Posterior cingulate gyrus (tissue), 11 donors: ENCODE measurements at regions not wholly inside any gene's neighbourhood (a gene's known extent, or its start where the extent isn't known, plus 50 kb on each side); places are given as distances from the start of the nearest gene placed in this dataset.
"Not testable (repeated sequence)": the region's sequence is repeated elsewhere in the genome, so short reads cannot be mapped to it uniquely, and the experiment has no call there.

Experiments used
- DNase-seq, 10 donors: peaks; one replicate each; pipeline versions ENCODE4 v3.0.0 to v3.0.0-alpha.2; 2020 to 2021; ENCODE audit warnings: mixed read lengths in 3 of 10
- intact Hi-C: fragments of 100-400 bp; cut with DNase I; formaldehyde crosslinking; loops from one replicate; pipeline ENCODE4 v1.15.1; 2023

DNA sequence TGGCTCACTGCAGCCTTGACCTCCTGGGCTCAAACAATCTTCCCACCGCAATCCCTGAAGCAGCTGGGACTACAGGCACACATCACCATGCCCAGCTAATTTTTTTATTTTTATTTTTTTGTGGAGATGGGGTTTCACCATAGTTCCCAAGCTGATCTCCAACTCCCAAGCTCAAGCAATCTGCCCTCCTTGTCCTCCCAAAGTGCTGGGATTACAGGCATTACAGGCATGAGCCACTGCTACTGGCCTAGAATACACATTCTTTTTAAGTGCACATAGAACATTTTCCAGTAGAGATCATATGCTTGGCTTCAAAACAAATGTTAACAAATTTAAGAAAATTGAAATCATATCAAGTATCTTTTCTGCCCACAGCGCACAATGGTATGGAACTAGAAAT is 176.8 kb upstream of the MARCKS start:
- DNase-seq, result no peak
- intact Hi-C loops, result no loop called here

DNA sequence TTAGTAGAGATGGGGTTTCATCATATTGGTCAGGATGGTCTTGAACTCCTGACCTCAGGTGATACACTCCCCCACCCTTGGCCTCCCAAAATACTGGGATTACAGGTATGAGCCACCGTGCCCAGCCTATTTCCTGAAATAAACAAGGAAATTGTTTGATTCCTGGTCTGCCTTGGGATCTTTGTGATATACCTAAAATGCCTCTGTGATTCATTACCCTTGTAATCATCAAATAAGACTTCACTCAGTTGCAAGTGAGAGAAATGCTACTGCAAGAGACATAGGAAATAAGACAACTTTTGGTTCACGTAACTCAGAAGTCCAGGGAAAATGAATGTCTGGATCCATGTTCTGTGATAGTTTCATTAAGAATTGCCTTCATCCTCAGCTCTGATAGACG is 173.2 kb upstream of the MARCKS start:
- intact Hi-C loops, result no loop called here
- DNase-seq, result no peak

DNA sequence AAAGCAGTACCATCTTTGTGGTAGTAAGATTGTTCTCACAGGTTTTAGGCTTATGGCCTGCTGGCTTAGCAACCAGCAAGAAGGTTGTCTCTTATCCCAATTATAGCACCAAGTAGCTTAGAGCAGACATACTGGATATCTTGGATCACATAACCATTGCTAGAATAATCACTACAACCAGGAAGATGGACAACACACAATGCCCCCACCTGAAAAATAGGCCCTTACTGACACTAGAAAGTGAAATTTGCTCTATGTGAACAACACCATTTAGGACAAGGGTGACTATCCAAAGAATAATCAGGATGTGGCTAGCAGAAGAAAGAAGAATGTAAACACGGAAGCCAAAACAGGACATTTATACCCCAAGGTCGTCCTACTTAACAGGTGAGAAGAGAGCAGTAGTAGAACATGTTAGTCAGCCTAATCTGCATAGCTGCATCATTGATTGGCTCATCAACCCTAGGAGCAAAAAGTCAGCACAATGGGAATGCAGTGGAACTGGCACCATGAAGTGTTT is 172.7 kb upstream of the MARCKS start:
- no peak for DNase-seq
- intact Hi-C loops, result no loop called here

DNA sequence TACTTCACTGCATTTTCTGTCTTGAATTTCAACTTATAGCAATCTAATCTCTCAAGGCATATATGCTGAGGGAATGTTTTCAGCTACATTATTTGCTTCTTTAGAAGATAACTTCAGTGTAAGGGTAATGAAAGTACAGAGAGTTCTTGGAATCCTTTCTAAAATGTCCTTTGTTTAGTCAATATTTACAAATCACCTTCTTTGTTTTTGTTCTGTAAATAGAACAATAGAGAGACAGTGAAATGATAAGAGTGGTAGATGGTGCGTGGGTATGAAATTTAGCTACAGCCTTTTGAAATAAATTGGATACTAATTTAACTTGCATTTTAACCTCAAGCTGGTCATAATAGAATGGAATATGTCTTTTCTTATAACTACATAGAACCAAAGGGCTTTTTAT is 171.1 kb upstream of the MARCKS start:
- no peak for DNase-seq
- intact Hi-C loops, result no loop called here

DNA sequence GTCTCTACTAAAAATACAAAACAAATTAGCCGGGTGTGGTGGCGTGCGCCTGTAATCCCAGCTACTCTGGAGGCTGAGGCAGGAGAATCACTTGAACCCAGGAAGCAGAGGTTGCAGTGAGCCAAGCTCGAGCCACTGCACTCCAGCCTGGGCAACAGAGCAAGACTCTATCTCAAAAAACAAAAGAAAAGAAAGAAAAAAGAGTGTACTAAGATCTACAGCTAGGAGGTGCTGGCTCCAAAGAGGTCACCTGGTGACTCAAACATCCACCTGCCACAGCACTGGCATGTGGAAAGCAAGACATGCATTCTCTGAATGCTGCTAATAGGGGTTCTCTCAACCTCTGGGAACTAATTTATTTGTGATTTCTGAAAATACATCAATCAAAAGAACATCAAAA is 167.5 kb upstream of the MARCKS start:
- DNase-seq, intact Hi-C loops: not testable (repeated sequence)

DNA sequence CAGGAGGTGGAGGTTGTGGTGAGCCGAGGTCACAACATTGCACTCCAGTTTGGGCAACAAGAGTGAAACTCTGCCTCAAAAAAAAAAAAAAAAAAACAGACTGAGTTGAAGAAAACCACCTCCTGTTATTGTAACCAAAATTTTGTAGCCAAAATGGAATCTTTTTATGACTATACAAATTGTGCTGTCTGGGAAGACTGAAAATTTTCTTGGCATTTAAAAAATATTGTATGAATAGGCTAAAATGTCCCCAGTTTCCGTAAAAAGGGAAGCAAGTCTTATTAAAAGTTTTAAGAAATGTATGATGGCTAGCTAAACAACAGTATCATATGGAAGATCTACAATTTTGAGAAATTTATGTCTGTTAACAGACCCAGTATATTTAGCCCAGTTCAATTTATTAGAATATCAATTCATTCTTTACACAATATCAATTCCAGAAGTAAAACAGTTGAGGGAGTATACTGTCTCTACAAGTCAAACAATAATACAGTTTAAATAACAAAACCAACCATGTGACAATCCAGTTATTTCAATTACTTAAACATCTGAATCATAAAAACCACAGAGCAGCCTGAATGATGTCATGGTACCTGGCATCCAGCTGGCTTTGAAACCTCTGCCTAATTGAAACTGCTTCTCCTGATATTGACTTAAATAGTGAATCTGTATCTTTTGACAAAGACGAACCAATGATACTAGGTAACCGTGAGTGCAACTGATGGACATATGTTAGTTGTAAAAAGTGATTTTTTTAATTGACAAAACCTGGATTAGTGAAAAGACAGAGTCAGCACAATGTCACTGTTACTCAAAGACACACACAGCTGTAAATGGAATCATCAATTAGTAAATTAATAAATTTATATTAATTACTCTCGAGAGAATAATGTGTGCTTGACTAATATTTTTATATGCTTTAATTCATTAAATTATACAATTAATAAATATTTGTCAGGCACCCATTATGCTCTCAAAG is 166.6 kb upstream of the MARCKS start:
- intact Hi-C loops, result no loop called here
- DNase-seq, result no peak

DNA sequence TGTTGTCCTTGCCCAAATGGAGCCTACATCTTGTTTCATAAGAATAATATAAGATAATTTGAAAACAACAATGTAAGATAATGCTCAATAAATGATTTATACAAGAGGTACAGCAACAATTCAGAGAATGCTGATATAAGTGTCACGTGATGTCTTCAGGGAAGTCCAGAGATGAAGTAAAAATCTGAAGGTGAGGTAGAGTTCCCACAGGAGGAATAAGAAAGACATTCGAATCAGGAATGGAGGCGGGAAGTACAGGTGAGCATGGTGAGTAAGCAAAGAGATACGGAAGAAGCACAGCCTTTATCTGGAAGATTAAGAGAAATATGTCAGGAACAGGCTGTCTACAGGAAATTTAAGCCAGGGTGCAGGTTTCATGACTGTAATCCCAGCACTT is 165.9 kb upstream of the MARCKS start:
- no peak for DNase-seq
- intact Hi-C loops, result no loop called here

DNA sequence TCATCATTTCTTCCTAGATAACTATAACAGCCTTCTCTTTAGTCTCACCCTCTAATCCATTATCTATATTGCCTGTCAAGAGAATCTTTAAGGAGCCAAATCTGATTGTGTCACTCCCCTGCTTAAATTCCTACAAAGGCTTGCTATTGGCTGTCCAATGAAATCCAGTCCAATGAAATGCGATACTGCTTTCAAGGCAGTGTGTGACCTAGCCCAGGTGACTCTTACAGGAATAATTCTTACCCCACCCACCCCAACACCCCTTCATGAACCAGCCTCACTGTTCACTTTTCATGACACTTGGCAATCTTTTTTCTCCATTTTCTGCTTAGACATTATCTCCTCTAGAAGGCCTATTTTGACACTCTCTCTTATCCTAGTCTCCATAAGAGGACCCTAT is 163.3 kb upstream of the MARCKS start:
- no peak for DNase-seq
- intact Hi-C loops, result no loop called here

DNA sequence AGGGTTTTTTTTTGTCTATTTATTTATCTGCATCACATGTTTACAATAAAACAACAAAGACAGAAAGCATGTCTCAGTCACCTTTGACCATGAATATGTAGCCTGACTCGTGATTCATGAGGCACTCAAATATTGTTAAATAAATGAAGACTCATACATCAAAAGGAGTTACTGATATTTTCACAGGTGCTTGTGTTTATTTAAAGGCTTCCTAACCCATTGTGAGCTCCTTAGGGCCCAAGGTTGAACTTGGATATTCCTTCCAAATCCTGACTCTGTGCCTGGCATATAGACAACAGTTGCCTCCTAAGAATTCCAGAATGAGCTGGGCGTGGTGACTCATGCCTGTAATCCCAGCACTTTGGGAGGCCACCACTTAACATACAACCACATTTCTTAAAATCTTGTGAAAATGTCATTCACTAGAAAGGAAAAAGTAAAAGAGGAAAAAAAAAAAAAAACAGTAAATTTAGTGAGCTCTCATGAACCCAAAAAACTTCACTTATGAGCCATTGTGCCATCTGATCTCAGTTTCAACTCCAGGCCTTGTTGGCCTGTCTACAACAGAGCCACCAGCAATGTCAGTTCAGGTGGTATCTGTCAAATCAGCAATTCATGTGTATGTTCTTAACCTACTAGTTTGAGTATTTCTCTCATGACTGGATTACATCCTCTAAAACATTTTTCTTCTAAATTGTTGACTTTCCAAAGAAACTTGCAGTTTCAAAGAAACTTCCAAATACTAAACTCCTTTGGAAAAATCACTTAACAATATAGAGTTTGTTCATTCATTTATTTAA is 162.7 kb upstream of the MARCKS start:
- intact Hi-C loops, result no loop called here
- DNase-seq, result no peak

DNA sequence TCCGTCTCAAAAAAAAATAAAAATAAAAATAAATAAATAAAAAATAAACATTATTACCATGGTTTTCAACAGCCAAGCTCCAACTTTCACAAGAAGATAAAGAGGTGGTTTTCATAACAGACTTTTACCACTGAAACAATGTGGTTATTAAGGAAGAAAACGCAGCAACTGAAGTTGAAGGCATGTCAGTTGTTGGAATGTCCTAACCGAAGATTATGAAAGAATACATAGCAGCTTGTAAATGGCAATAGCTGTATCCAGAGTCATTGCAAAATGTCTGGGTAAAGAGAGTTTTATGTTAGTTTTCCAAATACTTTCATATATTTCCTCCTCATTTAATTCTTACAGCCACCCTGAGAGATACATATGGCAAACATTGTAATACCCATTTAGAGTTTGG is 161.6 kb upstream of the MARCKS start:
- DNase-seq, result no peak
- intact Hi-C loops, result no loop called here

DNA sequence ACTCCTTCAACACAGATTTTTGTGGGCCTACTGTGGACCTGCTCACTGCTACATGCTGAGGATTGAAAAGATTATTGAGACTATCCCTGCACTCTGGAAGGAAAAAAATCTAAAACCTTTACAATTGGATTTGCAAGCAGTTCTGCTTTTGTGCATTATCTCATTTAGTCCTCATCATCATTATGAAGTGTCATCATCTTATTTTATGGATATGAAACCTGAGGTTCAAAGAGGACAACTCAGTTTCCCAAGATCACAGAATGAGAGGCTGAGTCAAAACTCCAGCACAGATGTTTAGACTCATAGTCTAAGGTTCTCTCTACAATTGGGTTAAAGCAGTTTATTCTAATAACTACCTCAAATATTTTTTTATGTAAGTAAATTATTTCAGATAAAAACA is 160.2 kb upstream of the MARCKS start:
- no peak for DNase-seq
- intact Hi-C loops, result no loop called here

DNA sequence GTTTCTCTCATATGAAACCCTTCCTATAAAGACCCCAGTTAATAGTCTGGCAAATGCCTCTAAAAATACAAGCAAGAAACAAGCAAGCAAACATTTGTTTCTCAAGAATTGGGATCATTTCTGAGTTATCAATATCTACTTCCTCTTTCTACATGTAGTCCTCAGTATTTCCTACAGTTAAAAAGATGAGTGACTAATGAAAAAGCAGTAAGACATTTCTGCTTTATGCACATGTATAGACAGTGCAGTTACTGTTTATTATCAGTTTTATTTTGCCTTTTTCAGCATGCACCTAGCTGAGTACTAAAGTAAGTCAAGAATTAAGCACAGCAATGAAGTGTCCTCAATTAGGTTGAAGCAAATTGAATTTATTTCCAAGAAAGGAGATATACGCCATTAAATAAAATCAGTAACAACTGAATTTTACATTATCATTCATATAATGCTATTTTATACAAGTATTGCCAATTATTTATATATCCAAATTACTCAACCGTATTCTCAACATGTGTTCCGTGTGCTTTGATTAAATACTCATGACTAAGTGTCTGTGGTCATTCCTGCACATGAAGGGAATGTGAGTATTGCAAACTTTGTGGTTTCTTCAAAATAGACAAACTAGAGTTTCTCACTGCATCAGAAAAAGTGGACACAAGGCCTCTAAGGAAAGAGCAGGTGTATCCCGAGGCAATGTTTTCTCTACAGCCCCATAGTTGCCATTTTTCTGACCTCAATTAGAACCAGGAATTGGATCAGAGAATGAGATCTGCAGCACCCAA is 159.3 kb upstream of the MARCKS start:
- no peak for DNase-seq
- intact Hi-C loops, result no loop called here

DNA sequence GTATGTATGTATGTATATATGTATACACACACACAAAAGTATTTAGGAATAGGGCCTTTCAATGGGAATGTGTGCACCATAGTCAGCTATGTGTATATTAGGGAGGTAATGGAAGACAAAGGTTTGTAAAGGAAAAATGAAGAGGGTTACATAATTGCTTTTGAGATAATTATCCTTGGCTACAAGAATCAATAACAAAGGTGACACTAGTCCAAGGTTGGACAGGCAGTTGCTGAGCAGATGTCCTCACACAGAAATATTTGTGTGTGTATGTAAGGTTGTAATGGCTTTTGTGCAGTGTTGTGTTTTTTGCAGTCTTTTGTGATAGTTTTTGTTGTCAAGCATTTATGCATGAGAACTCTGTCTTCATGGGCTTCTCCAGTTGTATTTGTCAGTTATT is 157.9 kb upstream of the MARCKS start:
- intact Hi-C loops, result no loop called here
- no peak for DNase-seq

DNA sequence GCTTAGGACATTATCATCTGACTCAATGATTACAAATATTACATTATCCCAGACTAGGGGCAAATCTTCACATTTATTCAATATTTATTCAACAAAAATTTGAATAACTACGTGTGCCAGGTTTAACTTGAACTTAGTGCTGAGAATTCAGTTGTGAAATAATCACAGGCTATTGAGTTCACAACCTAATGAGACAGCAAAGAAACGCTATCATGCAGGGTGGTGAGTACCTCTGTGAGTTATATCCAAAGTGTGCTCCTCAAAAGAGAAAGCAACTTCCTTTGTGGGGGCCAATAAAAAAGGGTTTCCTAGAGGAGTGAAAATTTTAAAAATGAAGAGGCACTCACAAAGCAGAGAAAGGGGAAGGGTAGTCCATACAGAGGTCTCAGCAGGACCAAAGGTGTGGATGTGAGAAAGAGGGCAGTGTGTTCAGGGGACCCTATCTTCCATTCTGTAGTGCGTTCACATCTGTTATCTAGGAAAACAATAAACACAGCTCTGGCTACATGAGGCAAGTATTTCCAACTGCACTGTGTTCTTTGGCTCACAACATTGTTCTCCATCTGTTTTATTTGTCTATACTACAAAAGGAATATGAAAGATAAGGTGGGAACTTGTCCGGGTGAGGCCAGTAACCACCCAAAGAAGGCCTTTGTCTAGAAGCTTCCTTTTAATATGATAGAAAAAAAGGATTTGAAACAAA is 155.4 kb upstream of the MARCKS start:
- no peak for DNase-seq
- intact Hi-C loops, result no loop called here

DNA sequence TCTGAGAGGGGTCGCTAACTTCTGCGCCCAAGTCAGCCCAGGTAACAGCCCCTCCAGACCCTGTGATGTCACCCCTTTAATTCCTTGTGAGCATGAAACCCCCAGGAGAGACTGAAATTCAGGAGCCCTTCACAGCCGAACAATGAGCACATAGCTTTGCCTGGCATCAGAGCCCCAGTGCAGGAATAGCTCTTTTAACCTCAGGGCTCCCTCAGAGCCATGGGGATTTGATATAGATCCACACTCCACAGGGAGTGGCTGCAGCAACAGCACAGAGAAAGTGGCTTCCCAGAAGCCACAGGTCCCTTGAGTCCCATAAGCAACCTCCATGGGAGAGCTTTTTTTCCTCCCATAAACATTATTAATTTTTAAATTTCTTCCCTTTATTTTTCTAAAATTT is 150.0 kb upstream of the MARCKS start:
- intact Hi-C loops, result no loop called here
- no peak for DNase-seq

DNA sequence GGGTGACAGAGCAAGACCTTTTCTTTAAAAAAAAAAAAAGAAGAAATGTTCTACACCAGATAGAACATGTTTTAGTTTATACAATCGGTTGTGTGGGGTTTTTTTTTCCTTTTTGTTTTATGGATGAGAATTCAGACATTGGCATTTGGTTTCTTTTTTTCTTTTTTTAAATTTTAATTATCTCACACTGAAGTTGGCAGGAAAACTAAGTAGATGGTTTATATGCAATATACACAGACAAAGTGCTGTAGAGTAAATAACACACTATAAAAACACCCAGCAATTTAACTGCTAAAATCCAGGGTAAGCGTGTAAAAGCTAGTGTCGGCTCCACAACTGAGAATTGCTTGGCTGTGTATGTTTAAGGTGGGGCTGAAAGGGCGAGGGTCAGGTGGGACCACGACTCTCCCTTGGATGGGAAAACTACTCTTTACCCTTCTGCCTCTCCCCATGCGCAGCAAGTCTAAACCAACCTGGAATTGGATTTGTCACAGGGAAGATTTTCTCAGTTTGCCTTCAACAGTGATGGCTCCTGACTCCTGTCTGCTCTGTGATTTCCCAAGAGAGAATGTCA is 147.1 kb upstream of the MARCKS start:
- DNase-seq, result no peak
- intact Hi-C loops, result no loop called here

DNA sequence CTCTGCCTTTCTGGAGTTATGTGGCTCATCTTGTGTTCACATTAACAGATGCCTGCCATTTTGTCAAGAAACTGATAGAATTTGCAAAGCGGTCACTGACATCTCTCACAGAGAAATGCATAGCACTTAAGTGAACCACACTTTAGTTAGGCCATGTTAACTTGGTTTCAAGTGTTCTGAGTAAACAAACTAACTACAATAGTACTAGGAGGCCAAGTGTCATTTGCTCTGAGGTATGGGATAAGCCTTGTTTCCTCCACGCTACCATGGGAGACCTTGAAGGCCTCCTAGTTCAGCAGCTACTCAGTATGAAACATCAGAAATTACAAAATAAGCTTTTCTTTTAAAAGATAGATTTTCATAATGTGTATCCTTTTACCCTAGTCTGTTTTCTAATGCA is 143.5 kb upstream of the MARCKS start:
- DNase-seq, result no peak
- intact Hi-C loops, result no loop called here

DNA sequence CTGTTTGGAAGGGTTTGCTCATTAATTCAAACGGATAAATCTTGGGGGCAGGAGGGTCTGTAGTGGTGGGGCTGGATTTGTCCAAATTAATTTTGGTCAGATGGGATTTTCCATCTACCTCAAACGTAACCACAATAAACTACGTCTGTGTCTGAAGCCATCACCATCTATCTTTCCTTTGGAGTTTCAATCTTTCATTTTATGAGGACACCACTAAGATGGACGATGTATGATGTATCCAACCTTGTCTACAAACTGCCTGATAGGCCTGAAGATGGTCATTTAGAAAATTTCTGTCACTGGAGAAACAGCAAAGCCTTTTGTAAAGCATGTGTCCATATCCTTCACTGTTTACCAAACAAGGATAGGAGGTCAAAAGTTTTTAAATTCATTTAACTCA is 138.6 kb upstream of the MARCKS start:
- DNase-seq, result no peak
- intact Hi-C loops, result no loop called here

DNA sequence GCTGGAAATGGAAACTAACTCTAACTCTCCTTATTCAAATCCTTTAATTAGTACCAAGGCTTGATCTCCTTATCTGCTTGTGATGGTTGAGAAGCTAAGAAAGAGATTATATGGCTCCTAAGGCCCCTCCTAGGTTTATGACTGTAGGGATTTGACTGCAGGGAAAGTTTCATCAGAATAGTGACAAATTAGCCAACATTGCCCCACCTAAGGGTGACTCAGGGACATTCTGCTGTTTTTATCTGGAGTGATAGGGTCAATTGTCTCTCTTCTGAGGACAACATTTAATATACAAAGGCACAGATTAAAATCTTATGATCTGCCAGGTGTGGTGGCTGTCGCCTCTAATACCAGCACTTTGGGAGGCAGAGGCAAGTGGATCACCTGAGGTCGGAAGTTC is 138.1 kb upstream of the MARCKS start:
- intact Hi-C loops, result no loop called here

DNA sequence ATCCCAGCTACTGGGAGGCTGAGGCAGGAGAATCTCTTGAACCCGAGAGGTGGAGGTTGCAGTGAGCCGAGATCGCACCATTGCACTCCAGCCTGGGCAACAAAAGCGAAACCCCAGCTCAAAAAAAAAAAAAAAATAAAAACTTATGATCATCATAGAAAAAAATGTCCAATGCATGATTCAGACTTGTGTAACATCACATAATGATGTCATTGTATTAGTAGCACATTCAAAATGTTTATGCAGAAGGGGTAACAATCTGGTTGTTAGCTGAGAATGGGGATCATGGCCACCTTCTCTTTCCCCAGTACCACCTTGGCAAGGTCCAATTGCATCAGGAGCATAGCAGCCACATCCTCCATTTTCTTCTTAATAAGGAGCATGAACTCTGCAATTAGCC is 137.6 kb upstream of the MARCKS start:
- intact Hi-C loops, result no loop called here
- DNase-seq, result no peak

More for the DNA sequence above, 138.1 kb upstream of the MARCKS start:
- DNase-seq, result no peak
